Stimulated activated CD4-positive, alpha-beta T cell treated with anti-CD3 and anti-CD28 coated beads, Interleukin-12 subunit alpha, Interleukin-12 subunit beta, amount 100 ng/mL, for 4 hours (primary cell): ENCODE measurements at regions not wholly inside any gene's neighbourhood (a gene's known extent, or its start where the extent isn't known, plus 50 kb on each side); places are given as distances from the start of the nearest gene placed in this dataset.

ENCODE experiments used
- DNase-seq: peaks from one replicate; pipeline ENCODE4 v3.0.0-alpha.2; 2020

DNA sequence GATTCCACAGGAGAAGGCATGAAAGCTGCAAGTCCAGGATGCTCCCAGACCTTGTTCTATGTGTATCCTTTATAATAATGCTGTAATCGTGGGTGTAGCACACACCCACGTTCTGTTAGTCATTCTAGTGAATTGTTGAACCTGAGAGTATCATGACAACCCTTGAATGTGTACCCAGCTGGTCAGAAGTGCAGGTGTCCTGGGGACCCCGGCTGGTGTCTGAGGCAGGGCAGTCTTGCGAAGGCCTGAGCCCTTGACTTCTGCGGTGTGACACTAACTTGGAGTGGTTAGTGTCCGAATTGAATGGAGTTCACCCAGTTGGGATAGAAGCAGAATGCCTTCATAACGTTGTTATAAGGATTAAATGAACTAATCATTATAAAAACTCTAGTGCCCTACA, 218.0 kb upstream of the TNRC6C start:
- DNase-seq, result no peak

DNA sequence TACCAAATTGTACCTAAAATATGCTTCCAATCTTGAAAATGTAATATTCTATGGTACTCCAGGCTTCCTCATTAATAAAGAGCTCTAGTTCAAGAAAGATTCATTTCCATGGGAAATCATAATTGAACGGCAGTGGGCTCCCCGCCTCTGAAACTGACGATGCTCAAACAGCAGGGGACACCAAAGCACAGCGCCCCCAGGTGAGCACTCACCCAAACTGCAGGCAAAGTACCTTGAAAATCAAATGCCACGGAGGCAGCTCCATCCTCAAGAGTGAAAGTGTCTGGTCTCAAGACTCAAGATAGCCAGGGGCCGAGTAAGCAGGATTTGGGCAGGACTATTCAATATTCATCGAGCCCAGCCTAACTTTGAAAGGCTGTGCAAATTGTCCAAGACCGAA, 217.4 kb upstream of the TNRC6C start:
- no peak for DNase-seq

DNA sequence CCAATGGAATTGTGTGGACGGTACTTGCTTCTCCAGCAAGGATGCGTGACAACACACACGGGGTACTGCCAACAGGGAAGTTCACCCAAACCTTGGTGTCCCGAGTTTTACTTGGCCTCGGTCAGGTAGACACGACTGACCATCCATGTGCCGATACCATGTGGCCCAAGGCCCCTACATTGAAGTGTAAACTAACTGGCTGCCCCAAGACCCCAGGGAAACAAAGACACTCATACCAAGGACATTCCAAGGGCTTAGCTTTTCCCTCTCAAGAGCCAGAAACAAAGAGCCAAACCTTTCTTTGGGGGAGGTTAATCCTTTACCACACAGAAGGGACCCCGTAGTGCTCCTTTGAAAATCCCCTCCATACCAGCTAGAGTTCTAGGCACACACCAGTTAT, 215.9 kb upstream of the TNRC6C start:
- DNase-seq, result no peak

DNA sequence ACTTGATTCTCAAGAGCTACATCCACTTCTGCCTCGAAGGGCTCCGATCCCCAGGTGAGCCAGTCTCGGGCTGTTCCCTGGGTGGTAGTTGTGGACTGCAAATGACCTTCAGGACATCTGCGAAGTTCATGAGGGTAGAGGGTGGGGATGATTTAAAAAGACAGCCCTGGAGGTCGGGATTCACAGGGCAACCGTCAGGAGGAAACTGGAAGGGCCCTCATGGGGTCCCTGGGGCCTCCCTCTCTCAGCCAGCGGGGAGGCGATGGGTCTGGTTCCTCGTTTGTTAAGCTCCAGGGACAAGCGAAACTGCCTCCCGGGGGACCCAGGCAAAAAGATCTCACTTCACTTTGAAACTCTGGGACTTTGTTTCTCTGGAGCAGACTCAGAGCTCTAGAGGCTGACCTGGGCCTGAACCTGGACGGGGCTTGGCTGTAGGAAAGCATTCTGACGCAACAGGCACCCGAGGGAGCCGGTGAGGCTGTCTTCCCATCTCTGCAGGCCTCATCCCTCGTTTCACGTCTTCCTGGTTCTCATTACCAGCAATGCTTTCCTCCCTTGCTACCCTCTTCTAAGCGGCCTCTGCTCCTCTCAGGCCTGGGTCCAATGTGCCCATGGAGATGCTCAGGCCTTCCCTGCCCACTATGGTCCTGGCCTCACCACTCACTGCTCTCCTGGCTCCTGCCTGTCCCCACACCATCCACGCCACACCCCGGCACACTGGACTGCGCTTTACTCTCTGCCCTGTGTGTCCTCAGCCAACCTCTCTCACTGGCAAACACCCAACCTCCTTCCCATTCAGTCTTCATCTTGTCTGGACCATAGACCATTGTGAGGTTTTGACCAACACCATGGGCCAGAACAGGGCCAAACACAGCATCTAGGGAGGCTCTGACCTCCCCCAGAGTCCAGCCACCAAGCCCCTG, 214.2 kb upstream of the TNRC6C start:
- DNase-seq, result no peak

DNA sequence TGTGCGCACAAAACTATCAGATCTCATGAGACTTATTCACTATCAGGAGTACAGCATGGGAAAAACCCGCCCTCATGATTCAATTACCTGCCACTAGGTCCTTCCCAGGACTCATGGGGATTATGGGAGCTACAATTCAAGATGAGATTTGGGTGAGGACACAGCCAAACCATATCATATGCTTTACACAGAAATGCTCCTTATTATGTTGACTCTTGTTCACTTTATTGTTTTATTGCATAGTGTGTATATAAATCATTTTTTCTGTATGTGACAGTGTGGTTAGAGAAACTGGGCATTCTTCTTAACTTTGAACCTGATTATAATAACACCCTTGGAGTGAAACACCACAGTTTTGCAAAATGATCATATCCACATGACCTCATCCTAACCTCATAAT, 212.8 kb upstream of the TNRC6C start:
- DNase-seq, result no peak

DNA sequence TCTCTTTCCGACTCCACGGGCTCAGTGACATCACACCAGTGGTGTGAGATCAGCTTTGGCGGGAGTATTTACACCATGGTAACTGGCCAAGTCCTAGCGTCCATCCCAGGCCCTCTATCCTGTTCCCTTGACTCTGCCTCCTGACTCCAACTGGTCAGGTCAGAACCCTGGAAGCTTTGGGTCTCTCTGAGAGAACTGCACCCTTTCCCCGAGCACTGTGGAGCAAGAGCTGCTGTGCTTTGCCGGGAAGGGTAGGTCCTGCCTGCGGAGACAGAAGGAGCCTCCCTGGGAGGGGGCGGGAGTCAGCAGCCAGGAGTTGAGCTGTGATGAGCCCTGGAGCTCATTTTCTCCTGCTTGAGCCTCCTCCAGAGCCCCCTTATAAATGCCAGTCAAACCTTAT, 212.1 kb upstream of the TNRC6C start:
- no peak for DNase-seq

DNA sequence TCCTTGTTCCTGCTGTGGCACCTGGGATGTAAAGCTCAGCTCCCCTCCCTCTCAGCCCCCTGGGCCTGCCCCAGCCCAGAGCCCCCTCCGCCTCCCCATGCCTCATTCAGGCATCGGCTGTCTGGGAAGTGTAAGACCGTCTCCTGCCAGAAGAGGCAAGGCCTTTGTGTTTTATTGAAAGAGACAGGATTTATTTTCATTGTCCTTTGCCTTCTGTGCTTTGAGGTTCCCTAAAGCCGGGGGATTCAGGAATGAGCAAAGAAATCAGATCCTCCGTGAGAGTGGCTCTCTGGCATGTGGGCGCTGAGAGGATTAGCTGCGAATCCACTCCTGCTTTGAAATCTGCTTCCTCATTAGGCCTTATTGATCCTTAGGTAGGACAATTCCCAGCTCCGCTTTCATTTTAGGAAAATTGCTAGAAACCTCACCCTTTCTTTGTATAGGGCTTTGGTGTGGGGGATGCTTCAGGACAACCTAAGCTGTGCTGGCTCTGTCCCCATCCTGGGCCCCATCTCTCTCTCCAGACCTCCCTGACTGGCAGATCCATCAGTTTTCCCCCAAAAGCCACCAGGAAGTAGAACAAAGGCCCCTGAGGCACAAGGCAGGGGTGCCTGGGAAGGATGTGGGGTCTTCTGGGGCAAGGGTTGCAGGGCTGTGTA, 211.5 kb upstream of the TNRC6C start:
- no peak for DNase-seq

DNA sequence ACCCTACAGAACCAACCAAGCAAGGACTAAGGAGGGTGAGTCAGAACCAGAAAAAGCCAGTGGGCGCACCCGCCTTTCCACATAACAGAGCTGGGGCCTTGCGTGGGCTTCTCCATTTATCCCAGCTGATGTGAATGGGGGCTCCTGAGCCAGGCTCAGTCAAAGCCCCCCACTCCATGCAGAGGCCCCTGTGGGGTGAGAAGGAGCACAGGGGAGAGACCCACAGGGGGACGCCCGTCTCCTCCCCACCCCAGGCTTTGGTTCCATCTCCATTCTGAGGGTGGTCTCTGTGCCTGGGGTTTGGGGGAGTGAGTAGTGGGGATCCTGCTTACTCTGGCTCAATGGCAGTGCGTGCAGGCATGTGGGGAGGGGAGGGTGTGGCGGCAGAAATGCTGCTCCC, 210.1 kb upstream of the TNRC6C start:
- no peak for DNase-seq

DNA sequence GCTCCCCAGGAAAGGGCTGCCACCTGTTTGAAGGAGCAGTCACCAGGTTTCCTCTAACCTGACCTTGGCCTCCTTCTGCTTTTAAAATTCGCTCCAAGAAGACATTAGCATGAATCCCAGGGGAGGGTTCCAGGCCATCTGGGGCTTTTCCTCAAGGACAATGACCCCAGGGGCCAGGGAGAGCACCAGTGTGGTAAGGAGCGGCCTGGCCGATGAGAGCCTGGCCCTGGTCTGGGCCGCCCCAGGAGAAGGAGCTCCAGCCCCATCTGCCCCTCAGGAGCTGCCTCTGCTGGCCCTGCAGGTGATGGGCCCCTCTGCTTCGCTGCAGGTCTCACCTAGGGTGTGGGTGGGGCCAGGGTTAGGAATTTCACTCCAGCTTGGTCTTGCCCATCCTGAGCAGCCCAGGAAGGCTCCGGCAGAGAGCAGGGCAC, 209.2 kb upstream of the TNRC6C start:
- no peak for DNase-seq

DNA sequence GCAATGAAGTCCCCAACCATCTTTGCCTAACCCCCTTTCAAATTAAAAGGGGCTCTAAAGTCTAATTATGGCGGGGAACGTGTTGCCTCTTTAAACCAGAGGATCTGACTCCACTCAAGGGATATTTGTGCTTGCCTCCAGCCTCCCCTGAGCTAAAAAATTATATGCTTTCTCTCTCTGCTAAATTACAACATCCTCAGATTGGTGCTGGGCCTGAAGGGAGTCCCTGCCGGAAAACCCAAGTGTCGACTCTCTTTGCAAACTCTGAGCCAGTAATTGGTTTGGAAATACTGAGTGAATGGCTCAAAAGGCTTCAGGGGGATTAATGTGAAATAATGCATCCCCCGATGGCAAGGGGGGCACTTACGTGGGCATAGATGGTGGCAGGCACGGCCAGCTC, 208.5 kb upstream of the TNRC6C start:
- DNase-seq, result no peak

DNA sequence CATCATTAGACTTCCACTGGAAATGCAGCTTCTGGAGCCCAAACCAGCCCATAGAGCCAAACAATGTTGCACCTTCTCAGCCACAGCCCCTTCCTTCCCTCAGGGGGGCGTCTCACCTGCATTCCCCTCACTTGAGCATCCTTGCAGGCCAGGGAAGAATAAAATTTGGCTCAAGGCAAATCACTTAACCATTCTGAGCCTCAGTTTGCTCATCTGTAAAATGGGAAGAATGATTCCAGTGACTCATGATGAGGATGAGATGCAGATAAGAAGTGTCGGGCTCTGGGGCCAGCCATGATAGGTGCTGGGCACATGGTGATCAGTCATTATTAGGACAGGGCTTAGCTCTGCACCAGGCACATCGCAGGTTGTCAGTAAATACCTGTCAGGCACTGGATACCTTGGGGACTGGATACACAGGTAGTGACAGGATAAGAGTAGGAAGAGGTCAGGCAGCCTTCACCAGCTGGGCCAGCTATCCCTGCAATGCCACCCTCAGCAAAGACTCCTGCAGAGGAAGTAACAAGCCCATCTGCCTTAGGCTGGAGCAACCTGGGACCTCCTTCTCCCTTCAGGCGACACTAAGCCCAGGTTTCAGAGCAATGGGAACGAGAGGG, 208.0 kb upstream of the TNRC6C start:
- DNase-seq, result no peak

DNA sequence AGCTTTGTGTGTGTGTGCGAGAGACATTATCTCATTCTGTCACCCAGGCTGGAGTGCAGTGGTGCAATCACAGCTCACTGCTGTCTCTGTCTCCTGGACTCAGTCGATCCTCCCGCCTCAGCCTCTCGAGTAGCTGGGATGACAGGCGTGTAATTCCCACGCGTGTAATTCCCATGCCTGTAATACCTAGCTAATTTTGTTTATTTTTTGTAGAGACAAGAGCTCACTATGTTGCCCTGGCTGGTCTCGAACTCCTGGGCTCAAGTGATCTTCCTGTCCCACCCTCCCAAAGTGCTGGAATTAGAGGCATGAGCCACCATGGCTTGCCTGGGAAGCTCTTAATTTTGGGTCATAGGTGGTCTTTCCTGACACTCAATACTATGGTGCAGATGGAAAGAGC, 205.3 kb upstream of the TNRC6C start:
- DNase-seq, result no peak

DNA sequence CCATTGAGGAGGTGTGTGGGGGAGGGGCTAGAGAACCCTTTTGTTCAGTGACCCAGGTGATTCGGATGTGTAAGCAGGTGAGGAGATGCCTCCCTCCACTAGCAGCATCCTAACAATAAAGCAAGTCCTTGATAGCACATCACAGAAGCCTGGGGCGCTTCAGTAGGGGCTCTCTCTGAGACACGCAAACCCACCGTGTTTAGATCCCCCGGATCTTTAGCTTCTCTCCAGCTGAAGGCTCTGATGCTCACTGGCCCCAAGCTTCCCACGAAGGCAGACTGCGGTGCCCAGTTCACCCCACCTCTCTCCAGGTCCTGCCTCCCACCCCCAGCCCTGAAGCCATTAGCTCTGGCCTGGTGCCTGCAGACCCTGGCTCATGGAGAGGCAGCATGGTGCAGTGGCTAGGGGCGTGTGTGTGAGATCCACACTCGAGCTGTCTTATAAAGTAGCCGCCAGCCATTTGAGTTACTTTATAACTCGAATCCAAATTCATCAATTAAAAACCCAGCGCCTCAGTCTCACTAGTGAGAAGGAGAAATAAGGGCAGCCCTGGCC, 204.7 kb upstream of the TNRC6C start:
- no peak for DNase-seq

DNA sequence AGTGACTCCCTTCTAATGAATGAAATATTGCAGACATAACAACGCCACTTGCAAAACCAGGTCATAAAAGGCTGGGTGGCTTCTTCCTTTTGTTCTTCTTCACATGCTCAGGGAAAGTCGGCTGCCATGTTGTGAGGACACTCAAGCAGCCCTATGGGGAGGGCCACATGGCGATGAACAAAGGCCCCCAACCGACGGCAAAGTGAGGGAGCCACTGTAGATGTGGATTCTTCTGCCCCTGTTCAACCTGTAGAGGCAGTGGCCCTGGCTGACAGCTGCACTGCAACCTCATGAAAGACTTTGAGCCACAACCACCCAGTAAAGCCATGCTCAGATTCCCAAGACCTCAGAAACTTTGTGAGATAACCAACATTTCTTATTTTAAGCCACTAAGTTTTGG, 203.5 kb upstream of the TNRC6C start:
- DNase-seq, result no peak

DNA sequence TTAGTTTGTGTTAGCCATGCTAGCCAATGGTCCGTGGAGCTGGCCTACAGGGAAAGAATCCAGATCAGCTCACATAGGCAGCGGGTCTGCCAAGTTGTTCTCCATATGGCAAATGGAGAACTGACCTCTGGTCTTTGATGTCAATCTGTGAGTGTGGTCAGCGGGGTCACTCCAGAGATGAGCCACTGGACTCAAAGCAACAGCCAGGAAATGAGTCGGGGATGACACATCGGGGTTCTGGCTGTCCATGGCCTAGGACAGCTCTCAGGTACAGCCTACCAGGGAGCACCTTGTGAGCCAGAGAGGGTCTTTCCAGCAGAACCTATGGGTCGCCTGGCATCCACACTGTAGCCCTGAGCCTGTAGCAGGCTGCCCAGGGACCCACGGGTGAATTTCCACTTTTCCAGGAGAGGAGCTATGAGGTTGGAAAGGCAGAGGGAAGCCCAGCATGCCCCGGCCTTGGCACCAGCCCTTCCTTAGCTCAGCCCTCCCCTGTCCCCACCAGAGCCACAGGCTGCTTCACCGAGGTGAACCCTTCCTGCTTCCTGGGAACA, 203.0 kb upstream of the TNRC6C start:
- DNase-seq, result no peak

DNA sequence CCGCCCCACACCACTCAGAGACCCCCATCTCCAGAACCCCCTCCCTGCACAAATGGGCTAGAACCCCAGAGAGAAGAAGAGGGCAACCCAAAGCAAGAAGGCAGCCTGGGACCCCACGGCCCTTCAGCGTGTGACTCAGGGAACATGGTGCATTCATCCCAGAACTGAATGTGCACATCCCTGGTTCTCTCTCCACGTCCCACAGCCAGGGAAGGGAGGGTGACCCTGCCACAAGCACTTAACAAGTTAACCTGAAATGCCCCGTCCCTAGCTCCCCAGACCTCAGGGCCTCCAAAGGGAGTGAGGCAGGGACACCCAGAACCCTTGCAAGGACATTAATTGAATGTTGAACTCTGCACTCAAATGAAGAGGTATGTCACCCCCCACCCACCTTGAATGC, 202.5 kb upstream of the TNRC6C start:
- DNase-seq, result no peak

DNA sequence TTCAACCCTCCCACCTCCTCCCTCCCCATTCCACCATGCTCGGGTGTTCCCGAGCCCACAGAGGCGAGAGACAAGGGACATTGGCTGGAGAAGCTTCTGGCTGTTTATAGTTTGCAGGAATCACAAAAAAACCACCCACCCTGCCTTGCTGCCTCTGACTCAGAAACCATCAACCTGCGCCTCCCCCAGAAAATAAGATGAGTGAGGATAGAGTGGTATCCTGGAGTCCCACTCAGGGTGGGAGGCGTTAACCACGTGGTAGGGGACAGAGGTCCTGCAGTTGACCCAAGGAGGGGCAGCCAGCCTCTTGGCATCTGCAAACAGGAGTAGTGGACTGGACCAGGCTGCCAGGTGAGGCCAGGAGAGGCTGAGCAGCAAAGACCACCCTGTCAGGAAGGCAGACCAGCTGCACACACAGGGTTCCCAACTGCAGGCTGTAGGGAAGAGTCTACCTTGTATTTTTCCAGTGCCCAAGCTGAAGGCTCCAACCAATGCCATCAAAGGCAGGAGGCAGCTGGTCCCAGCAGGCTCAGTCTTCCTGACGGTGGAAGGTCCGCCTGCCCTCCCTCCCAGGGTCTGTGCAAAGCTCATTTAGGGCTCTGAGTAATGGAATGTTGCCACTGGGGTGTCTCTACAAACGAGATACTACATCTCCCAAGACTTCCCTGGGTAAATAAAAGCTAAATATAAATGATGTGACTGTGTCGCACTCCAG, 201.5 kb upstream of the TNRC6C start:
- no peak for DNase-seq

DNA sequence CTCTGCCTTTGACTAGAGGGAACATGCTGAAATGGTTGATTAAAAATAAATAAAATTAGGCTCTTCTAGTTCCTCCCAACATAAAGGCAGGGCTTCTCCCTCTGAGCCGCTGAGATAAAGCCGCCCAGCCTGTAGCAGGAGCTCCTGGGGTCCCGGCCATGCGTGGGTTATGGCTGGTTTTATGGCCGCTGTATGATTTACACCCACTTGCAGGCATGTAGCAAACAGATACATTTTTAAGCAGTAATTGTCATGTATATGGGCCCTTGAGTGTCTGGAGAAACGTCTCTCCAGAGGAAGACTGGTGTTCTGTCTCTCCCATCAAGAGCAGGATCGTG, 201.0 kb upstream of the TNRC6C start:
- DNase-seq, result no peak

DNA sequence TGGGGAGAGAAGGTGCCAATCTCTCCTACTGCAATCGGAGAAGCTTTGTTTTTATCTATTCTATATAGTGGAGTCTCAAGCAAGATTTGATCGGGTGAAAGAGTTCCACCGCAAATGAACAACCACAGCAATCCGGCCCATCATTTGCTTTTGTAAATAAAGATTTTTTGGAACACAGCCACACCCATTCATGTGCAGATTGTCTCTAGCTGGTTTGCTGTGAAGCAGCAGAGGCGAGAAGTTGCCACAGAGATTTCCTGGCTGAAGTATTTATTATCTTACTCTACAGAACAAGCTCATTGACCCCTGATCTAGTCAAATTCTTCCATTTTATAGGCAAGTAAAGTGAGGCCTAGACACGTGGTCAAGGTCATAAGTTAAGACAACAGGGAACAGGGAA, 195.5 kb upstream of the TNRC6C start:
- no peak for DNase-seq

DNA sequence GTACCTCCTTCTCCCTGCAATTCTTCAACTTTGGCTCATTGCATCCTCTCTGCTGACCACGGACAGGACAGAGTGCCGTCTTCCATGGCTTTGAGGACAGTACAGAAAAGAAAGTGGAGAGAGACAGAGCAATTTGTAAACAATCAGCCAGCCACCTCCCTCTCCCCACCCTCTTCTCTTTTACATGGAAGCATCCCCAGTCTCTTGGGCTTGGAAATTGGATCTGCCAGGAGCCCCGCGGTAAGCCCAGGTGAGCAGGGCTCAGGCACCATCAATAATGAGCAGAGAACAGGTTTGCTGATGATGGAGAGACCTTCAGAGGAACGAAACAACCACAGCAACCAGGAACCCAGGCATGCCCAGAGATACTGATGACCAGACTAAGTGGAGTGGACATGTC, 194.9 kb upstream of the TNRC6C start:
- no peak for DNase-seq

DNA sequence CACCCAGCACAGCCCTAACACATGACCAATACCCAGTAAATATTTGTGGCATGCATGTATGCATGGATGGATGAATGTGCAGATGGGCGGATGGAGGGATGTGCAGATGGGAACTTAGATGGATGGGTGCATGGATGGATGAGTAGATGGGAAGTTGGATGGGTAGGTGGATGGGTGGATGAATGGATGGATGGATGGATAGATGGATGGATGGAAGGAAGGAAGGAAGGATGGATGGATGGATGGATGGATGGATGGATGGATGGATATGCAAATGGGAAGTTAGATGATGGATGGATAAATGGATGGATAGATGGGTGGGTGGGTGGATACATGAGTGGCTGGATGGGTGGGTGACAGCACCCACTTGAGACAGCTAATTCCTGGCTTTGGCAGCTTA, 193.2 kb upstream of the TNRC6C start:
- DNase-seq, result no peak

DNA sequence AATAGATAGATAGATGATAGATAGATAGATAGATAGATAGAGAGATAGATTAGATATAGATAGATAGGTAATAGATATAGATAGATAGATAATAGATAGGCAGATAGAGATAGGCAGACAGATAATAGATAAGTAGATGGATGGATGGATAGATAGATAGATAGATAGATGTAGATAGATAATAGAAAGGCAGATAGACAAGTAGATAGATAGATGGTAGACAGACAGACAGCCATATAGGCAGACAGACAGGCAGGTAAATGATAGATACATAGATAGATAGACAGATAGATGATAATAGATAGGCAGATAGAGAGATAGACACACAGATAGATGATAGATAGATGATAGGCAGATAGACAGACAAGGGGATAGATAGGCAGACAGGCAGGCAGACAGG, 191.4 kb upstream of the TNRC6C start:
- DNase-seq, result no peak

DNA sequence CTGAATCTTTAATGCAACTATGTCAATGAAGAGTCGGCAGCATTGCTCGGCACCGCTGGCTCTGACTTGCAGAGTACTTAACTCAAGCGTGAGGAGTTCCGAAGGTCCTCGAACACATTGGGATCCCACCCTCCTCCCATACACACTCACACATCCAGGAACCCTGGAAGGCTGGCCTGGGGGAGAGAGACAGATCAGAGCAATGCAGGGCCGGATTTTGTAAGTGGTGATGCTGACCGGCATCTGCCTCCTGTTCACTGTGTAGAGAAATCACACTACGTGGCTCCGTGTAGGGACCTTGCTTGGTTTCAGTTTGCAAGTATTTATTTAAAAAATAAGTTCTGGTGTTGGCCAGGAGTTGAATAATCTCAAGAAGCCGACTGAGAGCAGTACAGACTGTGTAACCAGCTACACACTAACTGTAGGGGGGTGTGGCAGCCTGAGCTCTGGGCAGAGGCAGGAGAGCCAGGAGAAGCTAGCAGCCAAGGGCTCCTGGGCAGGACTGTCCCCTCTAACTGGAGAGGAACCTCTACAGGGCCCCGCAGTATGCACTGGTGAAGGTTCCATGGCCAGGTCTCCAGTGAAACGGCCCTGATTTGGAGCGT, 190.2 kb upstream of the TNRC6C start:
- DNase-seq, result no peak
